H9 (cell line): ENCODE measurements at regions not wholly inside any gene's neighbourhood (a gene's known extent, or its start where the extent isn't known, plus 50 kb on each side); places are given as distances from the start of the nearest gene placed in this dataset.

ENCODE experiments used
- DNase-seq: peaks from one replicate; pipeline ENCODE4 v3.0.0-alpha.2; 2017
- H2AFZ ChIP-seq: one replicate; pipeline ENCODE4 v1.6.1; 2013; ENCODE audit warnings: mild to moderate bottlenecking, low read length, control low read depth, moderate library complexity
- H2AK5ac ChIP-seq: 2 replicates; pipeline ENCODE4 v1.6.1; 2013; ENCODE audit warnings: low read length, control low read depth, mixed read lengths; ENCODE audit not compliant: insufficient read length
- H2BK120ac ChIP-seq: one replicate; pipeline ENCODE4 v1.6.1; 2013; ENCODE audit warnings: low read depth, mild to moderate bottlenecking, low read length, control low read depth, inconsistent platforms; ENCODE audit not compliant: poor library complexity, severe bottlenecking
- H2BK12ac ChIP-seq: 2 replicates; pipeline ENCODE4 v1.6.1; 2013; ENCODE audit warnings: low read length, control low read depth, mixed read lengths, low read depth; ENCODE audit not compliant: insufficient read length
- H2BK15ac ChIP-seq: 2 replicates; pipeline ENCODE4 v1.6.1; 2013; ENCODE audit warnings: low read depth, low read length, control low read depth
- H2BK20ac ChIP-seq: one replicate; pipeline ENCODE4 v1.6.1; 2013; ENCODE audit warnings: low read depth, mild to moderate bottlenecking, low read length, control low read depth, inconsistent platforms; ENCODE audit not compliant: poor library complexity, severe bottlenecking
- H2BK5ac ChIP-seq: 2 replicates; pipeline ENCODE4 v1.6.1; 2013; ENCODE audit warnings: low read length, control low read depth, mixed read lengths; ENCODE audit not compliant: insufficient read length
- H3K14ac ChIP-seq: 2 replicates; pipeline ENCODE4 v1.6.1; 2013; ENCODE audit warnings: low read length, control low read depth; ENCODE audit not compliant: insufficient read depth
- H3K18ac ChIP-seq: 2 replicates; pipeline ENCODE4 v1.6.1; 2013; ENCODE audit warnings: low read depth, mild to moderate bottlenecking, mixed read lengths, low read length, control low read depth; ENCODE audit not compliant: insufficient read length
- H3K23ac ChIP-seq: 2 replicates; pipeline ENCODE4 v1.6.1; 2013; ENCODE audit warnings: low read length, control low read depth, mixed read lengths, low read depth; ENCODE audit not compliant: insufficient read length
- H3K23me2 ChIP-seq: 2 replicates; pipeline ENCODE4 v1.6.1; 2013; ENCODE audit warnings: low read depth, mild to moderate bottlenecking, mixed read lengths, low read length, control low read depth; ENCODE audit not compliant: insufficient read length, poor library complexity, severe bottlenecking
- H3K27ac ChIP-seq: 2 replicates; pipeline ENCODE4 v1.5.1; 2013; ENCODE audit warnings: low read length, control low read depth, mixed read lengths, low read depth; ENCODE audit not compliant: insufficient read length
- H3K27me3 ChIP-seq: 2 replicates; pipeline ENCODE4 v1.6.1; 2013; ENCODE audit warnings: low read length, control low read depth, inconsistent platforms; ENCODE audit not compliant: insufficient read depth
- H3K4ac ChIP-seq: 2 replicates; pipeline ENCODE4 v1.6.1; 2013; ENCODE audit warnings: low read depth, mild to moderate bottlenecking, control low read depth, inconsistent platforms, low read length, moderate library complexity
- H3K4me1 ChIP-seq: 2 replicates; pipeline ENCODE4 v1.6.1; 2013; ENCODE audit warnings: low read length, control low read depth, inconsistent platforms; ENCODE audit not compliant: insufficient read depth
- H3K4me2 ChIP-seq: 2 replicates; pipeline ENCODE4 v1.6.1; 2013; ENCODE audit warnings: low read length, control low read depth, mixed read lengths; ENCODE audit not compliant: insufficient read length, insufficient read depth
- H3K56ac ChIP-seq: 2 replicates; pipeline ENCODE4 v1.6.1; 2013; ENCODE audit warnings: low read depth, mild to moderate bottlenecking, mixed read lengths, low read length, control low read depth; ENCODE audit not compliant: insufficient read length
- H3K79me1 ChIP-seq: 2 replicates; pipeline ENCODE4 v1.6.1; 2013; ENCODE audit warnings: low read depth, mild to moderate bottlenecking, moderate library complexity, low read length, control low read depth, inconsistent platforms; ENCODE audit not compliant: insufficient read depth, poor library complexity, severe bottlenecking
- H3K79me2 ChIP-seq: 2 replicates; pipeline ENCODE4 v1.6.1; 2013; ENCODE audit warnings: low read length, control low read depth, inconsistent platforms; ENCODE audit not compliant: insufficient read depth
- H3K9ac ChIP-seq: 2 replicates; pipeline ENCODE4 v1.6.1; 2013; ENCODE audit warnings: low read length, control low read depth, mixed read lengths; ENCODE audit not compliant: insufficient read length; ENCODE audit errors: extremely low read depth
- H3K9me3 ChIP-seq: one replicate; pipeline ENCODE4 v1.6.1; 2013; ENCODE audit warnings: low read depth, low read length, inconsistent platforms; ENCODE audit not compliant: control insufficient read depth
- H3T11ph ChIP-seq: one replicate; pipeline ENCODE4 v1.6.1; 2013; ENCODE audit warnings: mild to moderate bottlenecking, low read length, control low read depth, inconsistent platforms
- H4K20me1 ChIP-seq: one replicate; pipeline ENCODE4 v1.6.1; 2013; ENCODE audit not compliant: control insufficient read depth, insufficient read length, insufficient read depth
- H4K5ac ChIP-seq: 2 replicates; pipeline ENCODE4 v1.6.1; 2013; ENCODE audit warnings: low read depth, mild to moderate bottlenecking, mixed read lengths, low read length, control low read depth; ENCODE audit not compliant: insufficient read length
- H4K8ac ChIP-seq: replicated peaks from 2 replicates; pipeline ENCODE4 v1.6.1; 2013; ENCODE audit warnings: low read length, control low read depth, mixed read lengths, low read depth; ENCODE audit not compliant: insufficient read length
- H4K91ac ChIP-seq: 2 replicates; pipeline ENCODE4 v1.6.1; 2013; ENCODE audit warnings: low read depth, mild to moderate bottlenecking, moderate library complexity, mixed read lengths, low read length, control low read depth; ENCODE audit not compliant: insufficient read length
- H3K27ac Mint-ChIP-seq, 3 experiments: 2 replicates in 2 of 3; 3 replicates in 1 of 3; pipeline ENCODE4 v1.8.0; 2020 to 2021; ENCODE audit warnings: mixed read lengths in 3 of 3, mild to moderate bottlenecking in 1 of 3, moderate library complexity in 1 of 3
- H3K27me3 Mint-ChIP-seq: 2 replicates; pipeline ENCODE4 v1.8.0; 2021; ENCODE audit warnings: low read depth, mild to moderate bottlenecking, moderate library complexity, mixed read lengths
- H3K36me3 Mint-ChIP-seq, 3 experiments: 2 replicates in 2 of 3; 3 replicates in 1 of 3; pipeline ENCODE4 v1.8.0; 2020 to 2021; ENCODE audit warnings: low read depth in 3 of 3, mixed read lengths in 3 of 3; ENCODE audit not compliant: insufficient read depth in 1 of 3
- H3K4me1 Mint-ChIP-seq, 2 experiments: 2 replicates each; pipeline ENCODE4 v1.8.0; 2020; ENCODE audit warnings: mixed read lengths in 2 of 2
- H3K4me3 Mint-ChIP-seq, 2 experiments: 2 replicates in 1 of 2; 3 replicates in 1 of 2; pipeline ENCODE4 v1.8.0; 2020 to 2021; ENCODE audit warnings: mild to moderate bottlenecking in 2 of 2, mixed read lengths in 2 of 2, moderate library complexity in 1 of 2
- H3K9me3 Mint-ChIP-seq, 2 experiments: 2 replicates in 1 of 2; 3 replicates in 1 of 2; pipeline ENCODE4 v1.8.0; 2020; ENCODE audit warnings: mild to moderate bottlenecking in 2 of 2, mixed read lengths in 2 of 2, moderate library complexity in 1 of 2
- CTCF ChIP-seq: fragments of 200-600 bp; sonication (generic); conservative IDR thresholded peaks from 3 replicates; pipeline ENCODE4 v1.8.0; 2021; ENCODE audit warnings: antibody characterized with exemption, mild to moderate bottlenecking
- WGBS: extraction: QIAGEN DNeasy Blood & Tissue Kit; methylation state at CpG from one replicate; pipeline ENCODE4 v1.1.7; 2013; ENCODE audit warnings: missing lambda C conversion rate, low lambda C conversion rate, mixed read lengths; ENCODE audit not compliant: insufficient read length; ENCODE audit errors: extremely low coverage; 5-methylcytosine and 5-hydroxymethylcytosine counted together

- Histone ChIP-seq H4K91ac (no peak overlapping the region), H3K4me2 (no peak overlapping the region), H4K20me1 (no peaks in the 10 kb centered on the region), H3K79me1 (no peaks in the 10 kb centered on the region), H3K4me1 (no peaks in the 10 kb centered on the region), H2BK120ac (no peak overlapping the region), H3K27ac (no peak overlapping the region), H3T11ph (no peak overlapping the region), H4K5ac (no peak overlapping the region), H3K56ac (no peak overlapping the region), H2BK5ac (no peak overlapping the region), H2AK5ac (no peak overlapping the region), H2BK15ac (no peak overlapping the region), H3K23me2 (no peaks in the 10 kb centered on the region), H4K8ac (no peak overlapping the region), H3K4ac (no peak overlapping the region), H3K9ac (no peak overlapping the region), H2BK12ac (no peak overlapping the region), H3K14ac (no peak overlapping the region), H3K79me2 (no peaks in the 10 kb centered on the region), H3K18ac (no peak overlapping the region), H3K27me3 (no peaks in the 10 kb centered on the region), H2AFZ (no peak overlapping the region), H2BK20ac (no peak overlapping the region), H3K9me3 (no peaks in the 10 kb centered on the region), H3K23ac (no peak overlapping the region)
- Mint-ChIP-seq H3K9me3 (peaks cover 0 to 6% of the 10 kb centered on the region in 2 experiments; a peak in 2 of 5 replicates), H3K4me3 (no peak overlapping the region), H3K4me1 (peaks cover 12 to 13% of the 10 kb centered on the region in 2 experiments), H3K27ac (no peak overlapping the region), H3K27me3 (no peaks in the 10 kb centered on the region; the same call in 1 of the 2 replicates), H3K36me3 (peaks cover 0 to 8% (median 2%) of the 10 kb centered on the region in 3 experiments; a peak in 2 of 7 replicates)
- DNase-seq: no peak
- TF ChIP-seq CTCF: no peak
- no CpG with 5 or more reads among the region's 2 CpGs for WGBS
Measured at GRCh38 chr3:81152156-81152555, 609.3 kb downstream of the GBE1 start.
